NCI-H345 (cell line): ENCODE measurements at regions not wholly inside any gene's neighbourhood (a gene's known extent, or its start where the extent isn't known, plus 50 kb on each side); places are given as distances from the start of the nearest gene placed in this dataset.

Source experiments
- DNase-seq: peaks from one replicate; lab custom pipeline; 2025; lab: John Stamatoyannopoulos, UW

GRCh38 chr7:91323626-91324158, 59.5 kb downstream of the FZD1 start:
- no peak for DNase-seq

DNA sequence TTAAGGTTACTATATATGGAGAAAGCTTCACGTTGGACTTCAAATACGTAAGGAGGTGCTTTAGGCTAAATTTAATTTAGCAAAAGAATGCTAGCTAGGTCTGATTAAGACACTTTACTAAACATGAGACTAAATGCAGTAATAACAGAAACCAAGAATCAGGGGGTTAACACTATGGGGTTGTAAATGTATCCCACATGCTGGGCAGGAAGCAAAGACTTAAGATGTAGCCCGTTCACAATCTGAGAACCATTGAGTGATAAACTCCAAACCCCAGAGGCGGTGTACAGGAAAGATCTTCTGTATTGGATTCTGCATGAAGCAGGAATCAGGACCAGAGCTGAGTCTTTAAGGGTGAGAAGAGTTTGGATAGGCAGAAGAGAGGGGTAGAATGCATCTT, 60.4 kb downstream of the FZD1 start:
- no peak for DNase-seq

GRCh38 chr7:91325726-91326125, 61.5 kb downstream of the FZD1 start:
- DNase-seq, result no peak

DNA sequence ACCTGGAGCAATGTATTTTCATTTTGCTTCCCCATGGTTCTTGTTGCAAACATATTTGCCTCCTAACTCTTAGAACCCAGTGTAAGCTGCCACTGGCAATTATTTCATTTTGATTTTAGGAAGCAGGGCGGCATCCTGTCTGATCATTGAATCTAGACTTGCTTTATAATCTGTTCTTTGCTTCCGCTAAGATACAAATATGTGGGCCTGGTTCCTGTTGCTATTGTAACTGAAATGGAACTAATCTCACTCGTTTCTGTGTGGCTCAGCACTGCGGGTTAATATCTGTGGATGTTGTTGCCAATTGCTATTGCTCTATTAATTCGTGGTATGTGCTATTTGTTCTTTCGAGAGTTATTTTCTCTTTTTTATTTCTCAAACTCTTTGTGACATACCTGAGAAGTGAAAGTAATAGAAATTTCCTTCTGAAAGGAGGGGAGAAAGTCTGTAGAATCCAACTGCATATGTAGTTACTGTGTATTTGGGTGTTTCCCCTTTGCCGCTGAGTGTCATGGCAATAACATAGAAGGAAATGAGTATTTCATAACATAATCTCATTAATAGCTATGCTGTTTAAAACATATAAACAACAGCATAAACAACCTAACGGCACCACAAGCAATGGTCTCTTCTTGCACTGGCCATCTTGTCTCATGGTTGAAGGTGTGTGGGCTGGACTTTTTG, 62.4 kb downstream of the FZD1 start:
- no peak for DNase-seq

DNA sequence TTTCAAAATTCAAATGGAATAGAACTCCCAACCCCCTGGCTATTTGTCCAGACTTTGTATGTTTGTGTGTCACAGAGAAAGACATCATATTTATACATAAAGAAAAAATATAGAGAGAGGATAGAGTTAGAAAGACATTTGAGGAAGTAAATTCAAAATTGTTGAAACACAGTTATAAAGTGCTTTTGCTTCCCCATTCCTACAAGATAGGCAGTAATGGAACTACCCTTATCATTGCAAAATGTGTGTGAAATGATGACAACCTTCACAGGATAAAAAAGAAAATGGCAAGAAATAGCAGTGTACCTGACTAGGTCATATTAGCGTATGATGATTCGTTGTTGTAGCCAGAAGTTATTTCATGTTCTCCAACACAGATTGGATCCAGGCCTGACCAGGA, 63.1 kb downstream of the FZD1 start:
- DNase-seq, result no peak

DNA sequence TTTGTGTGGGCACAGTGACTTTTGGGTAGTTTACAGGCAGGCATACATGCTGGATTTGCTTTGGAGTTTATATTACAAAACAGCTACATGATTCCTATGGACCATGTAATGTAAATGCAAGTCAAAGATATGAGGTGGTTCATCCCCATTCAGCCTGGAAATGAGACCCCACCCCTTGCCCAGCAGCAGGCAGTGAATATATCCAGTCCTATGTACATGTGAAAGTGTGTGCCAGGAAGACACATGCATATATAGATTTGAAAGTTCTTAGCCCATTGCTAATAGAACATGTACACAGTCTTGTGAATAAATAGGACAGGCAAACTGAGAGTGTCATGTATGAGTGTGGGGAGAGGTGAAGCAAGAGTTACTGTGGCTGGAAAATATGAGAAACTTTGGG, 65.3 kb downstream of the FZD1 start:
- no peak for DNase-seq

DNA sequence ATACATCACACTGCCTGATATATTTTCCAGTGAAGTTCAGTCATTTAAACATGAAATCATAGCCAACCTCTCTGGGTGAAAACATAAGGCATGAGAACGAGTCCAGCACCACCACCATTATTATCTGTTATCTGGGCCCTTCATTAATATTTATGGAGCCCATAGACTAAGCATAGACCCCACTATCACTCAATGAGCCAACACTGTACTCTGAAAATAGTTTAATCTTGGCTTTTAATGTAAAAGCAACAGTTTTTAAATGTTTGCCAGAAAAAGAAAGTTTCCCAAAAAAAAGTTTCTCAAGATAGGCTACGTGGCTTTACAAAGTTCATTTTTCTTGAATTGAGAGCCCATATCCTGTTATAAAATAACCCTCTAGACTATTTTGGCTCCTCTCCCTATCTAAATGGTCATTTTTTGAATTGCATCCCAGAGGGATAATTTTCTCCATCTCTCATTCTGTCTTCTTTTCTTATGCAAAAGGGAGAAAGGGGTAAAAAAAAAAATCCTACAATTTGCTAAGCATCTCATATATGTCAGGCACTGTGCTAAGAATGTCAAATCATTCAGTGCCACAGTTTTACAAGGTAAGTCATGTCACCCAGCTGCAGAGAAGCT, 66.1 kb downstream of the FZD1 start:
- DNase-seq, result no peak

DNA sequence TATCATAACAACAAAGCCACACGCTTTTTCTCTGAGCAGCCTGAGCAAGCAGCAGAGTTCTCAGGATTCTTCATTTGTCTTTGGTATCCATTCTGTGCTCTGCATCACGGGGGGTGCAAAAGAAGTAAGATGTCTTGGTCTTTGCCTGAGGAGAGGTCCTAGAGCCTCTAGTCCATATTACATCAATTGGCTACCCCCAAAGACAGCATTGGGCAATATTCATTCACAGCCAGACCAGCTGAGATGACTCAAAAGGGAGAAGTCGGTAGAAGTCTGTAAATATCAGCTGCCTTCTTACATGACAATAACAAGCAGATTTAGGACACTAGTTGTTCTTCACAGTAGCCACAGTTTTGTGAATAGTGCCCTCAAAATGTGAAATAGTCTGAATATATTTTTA, 66.6 kb downstream of the FZD1 start:
- no peak for DNase-seq

DNA sequence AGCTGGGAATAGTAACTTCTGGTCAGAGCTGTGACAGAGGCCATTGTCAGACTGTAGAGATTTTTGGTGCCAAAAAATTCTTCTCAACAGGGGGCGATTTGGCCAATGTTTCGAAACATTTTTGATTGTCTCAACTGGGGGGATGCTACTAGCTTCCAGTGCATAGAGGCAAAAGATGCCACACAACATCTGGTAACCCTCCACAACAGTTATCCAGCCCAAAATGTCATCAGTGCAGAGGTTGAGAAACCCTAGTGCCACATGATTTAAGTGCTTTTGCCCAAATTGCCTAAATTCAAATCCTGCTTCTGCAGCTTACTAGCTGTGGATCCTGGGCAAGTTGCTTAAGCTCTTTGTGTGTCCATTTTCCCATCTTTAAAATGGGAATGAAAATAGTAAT, 71.9 kb downstream of the FZD1 start:
- DNase-seq, result no peak

- no peak for DNase-seq
These were observed 74.2 kb downstream of the FZD1 start for GRCh38 chr7:91338226-91339020.

DNA sequence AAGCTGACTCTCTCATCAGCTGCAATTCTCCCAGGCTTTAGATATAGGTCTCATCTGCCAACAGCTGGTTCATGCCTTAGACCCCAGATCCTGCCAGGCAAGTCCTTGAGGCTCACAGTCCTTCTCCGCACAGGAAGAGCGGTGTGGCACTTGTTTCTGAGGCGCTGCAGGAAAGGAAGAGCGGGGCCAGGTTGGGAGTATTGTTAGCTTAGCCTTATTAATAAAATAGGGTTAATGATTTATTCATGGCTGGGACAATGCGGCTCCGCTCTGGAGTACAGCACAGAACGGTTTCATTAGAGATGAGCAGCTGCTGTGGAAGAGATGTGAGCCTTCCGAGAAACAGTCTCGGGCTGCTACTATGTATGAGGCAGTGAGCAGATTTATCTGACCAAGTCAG, 78.1 kb downstream of the FZD1 start:
- DNase-seq, result no peak

GRCh38 chr7:91343420-91343960, 79.3 kb downstream of the FZD1 start:
- no peak for DNase-seq

GRCh38 chr7:91343996-91344629, 79.9 kb downstream of the FZD1 start:
- DNase-seq, result no peak

GRCh38 chr7:91344911-91345310, 80.7 kb downstream of the FZD1 start:
- peak; percentile 53 for DNase-seq

DNA sequence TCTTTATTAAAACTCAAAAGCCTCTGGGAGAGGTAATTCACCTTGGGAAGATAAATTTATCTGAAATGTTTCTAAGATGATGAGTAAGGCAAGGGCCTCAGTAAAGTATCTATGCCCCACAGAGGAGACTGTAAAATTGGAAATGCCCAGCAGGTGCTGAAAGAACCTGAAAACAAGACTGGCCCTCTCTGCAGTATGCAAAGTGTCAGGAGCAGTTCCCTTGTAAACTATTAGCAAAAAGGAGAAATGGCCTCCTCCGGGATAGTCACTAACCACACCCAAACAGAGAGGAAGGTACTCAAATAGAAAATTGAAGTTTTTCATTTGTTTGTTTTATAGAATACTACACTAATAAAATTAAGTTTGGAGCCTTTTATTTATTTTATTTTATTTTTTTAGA, 81.2 kb downstream of the FZD1 start:
- no peak for DNase-seq

GRCh38 chr7:91346426-91346825, 82.2 kb downstream of the FZD1 start:
- DNase-seq, result no peak

- no peak for DNase-seq
These were observed 83.1 kb downstream of the FZD1 start for GRCh38 chr7:91347290-91347689.

DNA sequence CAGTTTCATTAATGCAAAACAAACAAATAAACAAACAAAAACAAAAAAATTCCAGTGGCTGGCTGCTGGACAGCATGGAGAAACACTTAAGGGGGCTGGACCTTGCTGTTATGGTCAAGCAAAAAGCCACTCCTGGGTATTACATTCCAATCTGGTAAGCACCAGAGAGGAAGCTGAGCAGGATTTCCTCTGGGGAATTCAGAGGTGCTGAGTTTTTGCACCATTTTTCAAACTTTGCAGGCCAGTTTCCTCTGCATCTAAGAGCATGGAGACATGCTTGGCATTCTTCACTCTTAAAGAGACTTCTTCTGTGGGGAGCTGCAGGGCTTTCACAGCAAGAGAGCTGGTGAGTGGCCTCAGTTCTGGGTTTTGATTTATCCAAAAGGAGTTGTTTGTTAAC, 84.5 kb downstream of the FZD1 start:
- DNase-seq, result no peak

GRCh38 chr7:91351374-91351773, 87.1 kb downstream of the FZD1 start:
- DNase-seq, result no peak

DNA sequence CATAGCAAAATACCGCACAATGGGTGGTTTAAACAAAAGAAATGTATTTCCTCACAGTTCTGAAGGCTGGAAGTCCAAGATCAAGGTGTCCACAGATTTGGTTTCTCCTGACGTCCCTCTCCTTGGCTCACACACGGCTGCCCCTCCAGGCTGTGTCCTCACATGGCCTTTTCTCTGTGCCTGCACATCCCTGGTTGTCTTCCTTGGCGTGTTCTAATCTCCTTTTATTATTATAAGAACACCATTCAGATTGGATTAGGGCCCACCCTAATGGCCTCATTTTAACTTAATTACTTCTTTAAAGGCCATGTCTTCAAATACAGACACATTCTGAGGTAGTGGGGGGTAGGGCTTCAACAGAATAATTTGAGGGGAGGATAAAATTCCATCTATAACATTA, 87.9 kb downstream of the FZD1 start:
- DNase-seq, result no peak

- no peak for DNase-seq
These were observed 89.6 kb downstream of the FZD1 start for GRCh38 chr7:91353848-91354247.

DNA sequence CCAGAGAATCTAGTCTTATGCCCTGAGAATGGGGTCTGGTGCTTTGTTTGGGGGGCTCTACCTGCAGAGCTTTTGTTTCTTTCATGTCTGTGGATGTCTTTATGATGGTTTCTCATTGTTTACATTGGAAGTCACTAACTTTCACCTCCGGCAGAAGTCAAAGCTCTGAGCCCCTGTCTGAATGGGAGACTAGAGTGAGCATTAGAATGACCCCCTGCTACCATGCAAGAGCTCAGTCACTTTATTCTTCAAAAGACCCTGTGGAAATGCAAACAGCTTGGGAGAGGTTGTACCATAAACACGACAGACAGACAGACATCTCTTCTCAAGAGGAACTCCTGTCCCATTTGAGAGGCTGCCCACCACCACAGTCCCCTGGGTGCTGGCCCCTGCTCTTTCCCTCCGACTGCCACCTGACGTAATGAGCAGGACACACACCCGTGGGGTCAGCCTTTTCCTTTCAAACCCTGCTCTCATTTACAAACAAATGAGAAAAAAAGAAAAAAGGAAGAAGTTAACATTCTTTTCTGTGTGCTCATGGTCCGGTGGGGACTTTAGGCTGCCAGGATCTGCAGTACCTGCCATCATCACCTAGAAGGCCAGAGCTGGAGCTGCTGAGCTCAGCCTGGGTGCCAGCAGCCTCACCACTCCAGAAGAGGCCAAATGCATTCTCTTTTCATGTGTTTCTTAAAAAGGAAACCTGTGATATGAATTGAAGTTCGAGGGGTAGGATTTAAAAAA, 91.6 kb downstream of the FZD1 start:
- DNase-seq, result no peak
